ENCODE measurements at regions not wholly inside any gene's neighbourhood (a gene's known extent, or its start where the extent isn't known, plus 50 kb on each side); places are given as distances from the start of the nearest gene placed in this dataset.

DNA sequence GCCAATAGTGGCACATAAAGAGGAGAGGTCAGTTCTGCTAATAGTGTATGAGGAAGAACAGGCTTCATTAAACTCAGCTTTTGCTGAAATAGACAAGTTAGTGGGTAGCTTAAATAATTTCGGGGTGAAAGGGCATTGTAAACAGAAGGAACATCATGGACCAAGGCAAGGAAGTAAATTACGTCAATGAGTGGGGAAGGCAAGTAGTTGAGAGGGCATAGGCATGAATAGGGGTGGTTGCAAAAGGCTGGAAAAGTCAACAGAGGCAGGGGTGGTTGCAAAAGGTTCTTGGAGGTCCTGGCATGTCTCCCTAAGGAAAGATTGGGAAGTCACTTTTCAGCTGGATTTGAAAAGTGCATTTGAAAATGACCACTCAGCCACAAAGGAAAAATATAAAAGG is 383.3 kb upstream of the RPS23 start (continued):
- TF ChIP-seq, protein P1, sequence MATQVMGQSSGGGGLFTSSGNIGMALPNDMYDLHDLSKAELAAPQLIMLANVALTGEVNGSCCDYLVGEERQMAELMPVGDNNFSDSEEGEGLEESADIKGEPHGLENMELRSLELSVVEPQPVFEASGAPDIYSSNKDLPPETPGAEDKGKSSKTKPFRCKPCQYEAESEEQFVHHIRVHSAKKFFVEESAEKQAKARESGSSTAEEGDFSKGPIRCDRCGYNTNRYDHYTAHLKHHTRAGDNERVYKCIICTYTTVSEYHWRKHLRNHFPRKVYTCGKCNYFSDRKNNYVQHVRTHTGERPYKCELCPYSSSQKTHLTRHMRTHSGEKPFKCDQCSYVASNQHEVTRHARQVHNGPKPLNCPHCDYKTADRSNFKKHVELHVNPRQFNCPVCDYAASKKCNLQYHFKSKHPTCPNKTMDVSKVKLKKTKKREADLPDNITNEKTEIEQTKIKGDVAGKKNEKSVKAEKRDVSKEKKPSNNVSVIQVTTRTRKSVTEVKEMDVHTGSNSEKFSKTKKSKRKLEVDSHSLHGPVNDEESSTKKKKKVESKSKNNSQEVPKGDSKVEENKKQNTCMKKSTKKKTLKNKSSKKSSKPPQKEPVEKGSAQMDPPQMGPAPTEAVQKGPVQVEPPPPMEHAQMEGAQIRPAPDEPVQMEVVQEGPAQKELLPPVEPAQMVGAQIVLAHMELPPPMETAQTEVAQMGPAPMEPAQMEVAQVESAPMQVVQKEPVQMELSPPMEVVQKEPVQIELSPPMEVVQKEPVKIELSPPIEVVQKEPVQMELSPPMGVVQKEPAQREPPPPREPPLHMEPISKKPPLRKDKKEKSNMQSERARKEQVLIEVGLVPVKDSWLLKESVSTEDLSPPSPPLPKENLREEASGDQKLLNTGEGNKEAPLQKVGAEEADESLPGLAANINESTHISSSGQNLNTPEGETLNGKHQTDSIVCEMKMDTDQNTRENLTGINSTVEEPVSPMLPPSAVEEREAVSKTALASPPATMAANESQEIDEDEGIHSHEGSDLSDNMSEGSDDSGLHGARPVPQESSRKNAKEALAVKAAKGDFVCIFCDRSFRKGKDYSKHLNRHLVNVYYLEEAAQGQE (IDR thresholded peaks at IDR 0.05; ENCODE audit: low read depth): no peak

DNA sequence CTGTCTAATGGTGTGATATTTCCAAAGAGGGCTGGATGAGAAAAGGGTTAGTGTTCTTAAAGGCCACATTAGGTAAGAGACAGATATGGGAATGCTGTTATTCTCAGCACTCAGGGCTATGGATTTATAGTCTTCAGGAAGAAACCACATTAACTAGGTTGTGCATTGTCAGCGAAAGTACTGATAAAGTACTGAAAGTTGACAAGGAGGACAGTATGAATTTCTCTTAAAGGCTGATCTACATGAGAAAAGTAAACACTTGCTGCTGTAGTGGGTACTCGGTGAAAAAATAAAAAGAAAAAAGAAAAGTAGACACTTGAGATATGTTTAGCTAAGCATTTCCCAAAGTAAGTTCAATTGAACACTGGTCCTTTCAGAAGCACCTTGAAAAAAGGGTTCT is 381.0 kb upstream of the RPS23 start:
- ChIA-PET CTCF (no interaction called here), RAD21 (ENCODE audit: low non-redundant PET in 1 of 2, low total read pairs in 2 of 2, uncharacterized antibody in 2 of 2, unreplicated experiment in 2 of 2) (no interaction called here), POLR2A (no interaction called here)
- no peaks in the 10 kb centered on the region for H4K20me1 ChIP-seq (ENCODE audit: insufficient read depth)
- DNase-seq (ENCODE audit: low read depth, low spot score) (no peak), ATAC-seq (no peak)
- H3K36me3 ChIP-seq (ENCODE audit: control insufficient read depth in 1 of 2, insufficient read depth in 2 of 2, low read length in 2 of 2): no peaks in the 10 kb centered on the region
- H3K9me3 ChIP-seq (ENCODE audit: control insufficient read depth in 1 of 2, insufficient read depth in 1 of 2, low read depth in 1 of 2, low read length in 2 of 2): no peaks in the 10 kb centered on the region
- no peaks in the 10 kb centered on the region for H3K4me1 ChIP-seq (ENCODE audit: control insufficient read depth in 1 of 2, insufficient read depth in 2 of 2, low read length in 2 of 2)
- no peak for TF ChIP-seq YY1 (IDR thresholded peaks at IDR 0.05; ENCODE audit: extremely low read depth, insufficient replicate concordance, low read depth, low read length)
- no peak for TF ChIP-seq ZNF274 (IDR thresholded peaks at IDR 0.05; ENCODE audit: low read depth, low read length)
- TF ChIP-seq ELF1 (IDR thresholded peaks at IDR 0.05; ENCODE audit: borderline replicate concordance, low read depth): no peak
- no peak for TF ChIP-seq RAD21 (IDR thresholded peaks at IDR 0.05; ENCODE audit: low read depth)
- TF ChIP-seq SP1 (IDR thresholded peaks at IDR 0.05; ENCODE audit: low read depth): no peak
- no peak for TF ChIP-seq JUND (IDR thresholded peaks at IDR 0.05)
- TF ChIP-seq EGR1 (IDR thresholded peaks at IDR 0.05; ENCODE audit: low read depth): no peak
- no peak for TF ChIP-seq TCF7L2 (IDR thresholded peaks at IDR 0.05; ENCODE audit: borderline replicate concordance, extremely low read depth, insufficient read depth, insufficient read length)
- no peak for TF ChIP-seq SRF (IDR thresholded peaks at IDR 0.05; ENCODE audit: low read depth)
- TF ChIP-seq, protein P2, sequence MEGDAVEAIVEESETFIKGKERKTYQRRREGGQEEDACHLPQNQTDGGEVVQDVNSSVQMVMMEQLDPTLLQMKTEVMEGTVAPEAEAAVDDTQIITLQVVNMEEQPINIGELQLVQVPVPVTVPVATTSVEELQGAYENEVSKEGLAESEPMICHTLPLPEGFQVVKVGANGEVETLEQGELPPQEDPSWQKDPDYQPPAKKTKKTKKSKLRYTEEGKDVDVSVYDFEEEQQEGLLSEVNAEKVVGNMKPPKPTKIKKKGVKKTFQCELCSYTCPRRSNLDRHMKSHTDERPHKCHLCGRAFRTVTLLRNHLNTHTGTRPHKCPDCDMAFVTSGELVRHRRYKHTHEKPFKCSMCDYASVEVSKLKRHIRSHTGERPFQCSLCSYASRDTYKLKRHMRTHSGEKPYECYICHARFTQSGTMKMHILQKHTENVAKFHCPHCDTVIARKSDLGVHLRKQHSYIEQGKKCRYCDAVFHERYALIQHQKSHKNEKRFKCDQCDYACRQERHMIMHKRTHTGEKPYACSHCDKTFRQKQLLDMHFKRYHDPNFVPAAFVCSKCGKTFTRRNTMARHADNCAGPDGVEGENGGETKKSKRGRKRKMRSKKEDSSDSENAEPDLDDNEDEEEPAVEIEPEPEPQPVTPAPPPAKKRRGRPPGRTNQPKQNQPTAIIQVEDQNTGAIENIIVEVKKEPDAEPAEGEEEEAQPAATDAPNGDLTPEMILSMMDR (IDR thresholded peaks at IDR 0.05 in 2 of 3, conservative IDR thresholded peaks at IDR 0.05 in 1 of 3; ENCODE audit: borderline replicate concordance in 1 of 3, insufficient read depth in 1 of 3, low read depth in 2 of 3, low read length in 2 of 3): no peak
- TF ChIP-seq EZH2phosphoT487 (IDR thresholded peaks at IDR 0.05; ENCODE audit: borderline replicate concordance): no peak
- no peak for TF ChIP-seq EZH2 (IDR thresholded peaks at IDR 0.05)
- TF ChIP-seq, protein P3, sequence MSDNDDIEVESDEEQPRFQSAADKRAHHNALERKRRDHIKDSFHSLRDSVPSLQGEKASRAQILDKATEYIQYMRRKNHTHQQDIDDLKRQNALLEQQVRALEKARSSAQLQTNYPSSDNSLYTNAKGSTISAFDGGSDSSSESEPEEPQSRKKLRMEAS (IDR thresholded peaks at IDR 0.05): no peak
- H3K9me2 ChIP-seq (ENCODE audit: insufficient read depth): no peaks in the 10 kb centered on the region
- no peak overlapping the region for H3K27ac ChIP-seq (ENCODE audit: low read depth, low read length)
- no peak overlapping the region for H2AFZ ChIP-seq (ENCODE audit: low read depth, low read length, poor library complexity, severe bottlenecking)
- no peaks in the 10 kb centered on the region for H3K79me2 ChIP-seq (ENCODE audit: insufficient read depth, low read length)
- intact Hi-C loops (cut with micrococcal nuclease): no loop called here
- BruUV-seq (replicated peaks): no TSS peak
- no peaks in the 10 kb centered on the region for H3K27me3 ChIP-seq (ENCODE audit: insufficient read depth, low read length)
- no peak overlapping the region for H3K4me2 ChIP-seq (ENCODE audit: low read length)
- no peak overlapping the region for H3K4me3 ChIP-seq (replicated peaks in 1 of 2; ENCODE audit: low read depth in 1 of 2, low read length in 2 of 2)
- H3K9ac ChIP-seq (ENCODE audit: low read length): no peak overlapping the region
